NCI-H146 (cell line): ENCODE measurements at regions not wholly inside any gene's neighbourhood (a gene's known extent, or its start where the extent isn't known, plus 50 kb on each side); places are given as distances from the start of the nearest gene placed in this dataset.
"Not testable (repeated sequence)": the region's sequence is repeated elsewhere in the genome, so short reads cannot be mapped to it uniquely, and the experiment has no call there.

ENCODE experiments used
- DNase-seq: peaks from one replicate; lab custom pipeline; 2025; lab: John Stamatoyannopoulos, UW

DNA sequence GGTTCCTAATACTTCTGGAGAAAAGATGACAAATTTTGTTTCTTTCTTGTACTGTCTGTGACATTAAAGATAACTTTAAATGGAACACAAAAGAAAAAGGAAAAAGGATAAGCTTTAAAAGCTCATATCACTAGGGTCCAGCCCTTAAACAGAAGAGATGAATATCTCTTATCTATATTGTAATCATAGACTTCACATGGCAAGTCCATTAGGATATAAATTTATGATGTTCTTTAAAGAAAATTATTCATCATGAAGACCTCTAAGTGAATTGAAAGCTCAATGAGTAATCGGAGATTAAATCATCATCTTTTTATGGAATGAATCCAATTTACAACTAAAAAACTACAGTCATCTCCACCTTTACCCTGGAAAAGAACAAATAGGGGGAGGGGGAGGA, 111.6 kb upstream of the SATB2 start:
- DNase-seq = no peak

- no peak for DNase-seq
These were observed 100.4 kb upstream of the SATB2 start for GRCh38 chr2:199558156-199558555.

GRCh38 chr2:199556527-199557285, 99.0 kb upstream of the SATB2 start:
- no peak for DNase-seq

- no peak for DNase-seq
These were observed 96.3 kb upstream of the SATB2 start for GRCh38 chr2:199554026-199554425.

DNA sequence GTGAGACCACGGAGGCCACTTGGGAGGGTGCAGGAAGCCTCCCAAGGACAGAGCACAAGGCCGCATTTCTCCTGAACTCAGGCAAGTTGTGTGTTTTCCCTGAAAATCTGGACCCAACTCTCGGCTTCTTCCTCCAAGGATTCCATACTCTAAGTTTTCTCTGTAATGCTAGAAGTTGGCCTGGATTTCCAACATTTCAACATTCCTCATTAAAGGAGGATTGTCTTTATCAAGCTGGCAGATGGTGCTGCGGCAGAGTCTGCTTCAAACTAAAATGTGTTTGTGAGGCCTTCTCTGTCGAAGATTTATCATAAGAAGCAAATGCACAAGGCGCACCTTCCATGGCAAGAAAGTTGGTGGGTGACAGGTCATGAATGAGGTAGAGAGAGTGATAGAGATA, 94.4 kb upstream of the SATB2 start:
- no peak for DNase-seq

- DNase-seq = no peak
These were observed 86.0 kb upstream of the SATB2 start for GRCh38 chr2:199543606-199544172.

DNA sequence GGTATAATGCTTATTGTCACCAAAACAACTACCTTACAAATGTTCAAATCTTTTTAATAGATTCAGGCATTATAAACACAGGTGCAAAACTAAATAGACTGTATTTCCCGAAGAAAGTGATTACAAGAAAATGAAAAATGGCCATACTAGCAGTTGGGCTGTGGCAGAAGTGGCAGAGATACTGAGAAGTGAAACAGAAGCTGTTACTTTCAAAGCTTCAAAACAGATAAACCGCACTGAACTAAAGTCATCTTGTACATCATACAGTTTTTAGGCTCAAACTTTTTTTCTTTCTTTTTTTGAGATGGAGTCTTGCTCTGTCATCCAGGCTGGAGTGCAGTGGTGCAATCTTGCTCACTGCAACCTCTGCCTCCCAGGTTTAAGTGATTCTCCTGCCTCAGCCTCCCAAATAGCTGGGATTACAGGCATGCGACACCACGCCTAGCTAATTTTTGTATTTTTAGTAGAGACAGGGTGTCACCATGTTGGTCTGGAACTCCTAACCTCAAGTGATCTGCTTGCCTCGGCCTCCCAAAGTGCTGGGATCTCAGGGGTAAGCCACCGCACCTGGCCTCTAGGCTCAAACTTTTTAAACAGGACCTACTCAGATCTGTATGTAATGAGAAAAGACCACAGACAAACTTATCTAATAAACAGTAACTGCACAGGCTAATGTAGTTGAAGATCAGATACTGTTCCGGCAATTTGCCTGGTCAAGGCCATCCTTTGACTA, 77.9 kb upstream of the SATB2 start:
- no peak for DNase-seq

DNA sequence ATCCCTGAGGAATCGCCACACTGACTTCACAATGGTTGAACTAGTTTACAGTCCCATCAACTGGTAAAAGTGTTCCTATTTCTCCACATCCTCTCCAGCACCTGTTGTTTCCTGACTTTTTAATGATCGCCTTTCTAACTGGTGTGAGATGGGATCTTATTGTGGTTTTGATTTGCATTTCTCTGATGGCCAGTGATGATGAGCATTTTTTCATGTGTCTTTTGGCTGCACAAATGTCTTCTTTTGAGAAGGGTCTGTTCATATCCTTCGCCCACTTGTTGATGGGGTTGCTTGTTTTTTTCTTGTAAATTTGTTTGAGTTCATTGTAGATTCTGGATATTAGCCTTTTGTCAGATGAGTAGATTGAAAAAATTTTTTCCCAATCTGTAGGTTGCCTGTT, 76.1 kb upstream of the SATB2 start:
- DNase-seq = not testable (repeated sequence)

DNA sequence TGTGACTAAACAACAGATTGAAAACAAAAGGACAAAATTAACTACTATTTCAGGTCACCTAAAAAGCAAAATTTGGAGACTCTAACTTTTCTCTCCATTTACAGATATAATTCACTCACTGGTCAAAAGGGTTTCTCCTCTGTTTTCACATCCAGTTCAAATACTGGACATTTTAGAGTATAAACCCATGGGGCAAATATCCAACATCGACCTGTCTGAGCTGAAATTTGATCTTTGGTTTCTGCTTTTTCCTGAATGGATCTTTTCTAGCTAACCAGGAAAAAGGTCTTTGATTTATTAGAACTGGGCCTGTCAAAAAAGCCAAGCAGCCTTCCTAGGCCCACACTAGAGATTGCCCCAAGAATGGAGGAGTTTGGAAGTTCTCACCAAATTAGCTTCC, 69.3 kb upstream of the SATB2 start:
- DNase-seq = no peak

GRCh38 chr2:199524689-199525574, 67.2 kb upstream of the SATB2 start:
- no peak for DNase-seq

DNA sequence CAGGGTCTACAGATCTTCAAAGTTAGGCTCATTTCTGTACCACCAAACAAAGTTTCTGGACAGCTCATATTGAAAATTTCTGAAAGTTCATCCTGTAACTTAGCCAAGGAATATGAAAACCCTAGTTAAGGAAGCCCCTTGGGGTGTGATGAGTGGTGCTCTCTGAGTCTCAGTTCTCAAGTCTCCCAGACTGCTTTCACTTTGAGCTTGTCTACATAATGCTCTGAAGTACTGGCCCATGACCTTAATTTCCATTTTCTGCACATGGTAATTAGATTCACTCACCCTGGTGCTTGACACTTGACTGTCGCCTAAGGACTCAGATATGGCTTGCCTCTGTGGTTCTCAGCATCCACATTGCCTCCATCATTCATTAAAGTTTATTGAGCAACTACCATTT, 51.7 kb upstream of the SATB2 start:
- no peak for DNase-seq
